ENCODE measurements at regions not wholly inside any gene's neighbourhood (a gene's known extent, or its start where the extent isn't known, plus 50 kb on each side); places are given as distances from the start of the nearest gene placed in this dataset.

DNA sequence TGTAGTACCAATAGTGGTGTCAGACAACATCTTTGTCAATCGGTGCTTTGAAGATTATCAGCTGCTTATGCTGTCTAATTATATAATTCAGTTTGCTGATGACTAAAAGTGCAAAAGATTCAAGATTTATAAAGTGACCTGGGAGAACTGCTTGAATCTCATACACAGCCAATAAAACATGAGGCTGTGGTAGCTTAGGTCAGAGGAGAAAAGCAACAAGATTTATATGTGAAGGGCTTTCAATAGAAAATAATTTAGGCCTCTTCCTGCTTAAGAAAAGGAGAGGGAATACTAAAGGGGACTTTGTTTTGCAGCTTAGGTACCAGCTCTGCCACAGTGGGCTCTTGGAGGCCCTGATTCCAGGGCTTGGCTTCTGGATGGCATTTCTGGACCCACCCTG, 111.0 kb upstream of the MAD2L1 start:
- H3K18ac ChIP-seq (ENCODE audit: low read depth, low read length): no peak overlapping the region
- no peaks in the 10 kb centered on the region for H4K20me1 ChIP-seq (ENCODE audit: insufficient read depth, low read length)
- H3K9ac ChIP-seq (ENCODE audit: low read depth, low read length): no peak overlapping the region
- CTCF ChIA-PET: no interaction called here
- TF ChIP-seq RCOR1 (IDR thresholded peaks at IDR 0.05; ENCODE audit: insufficient replicate concordance, low read length): no peak
- TF ChIP-seq POLR2A (IDR thresholded peaks at IDR 0.05; ENCODE audit: low read depth, low read length): no peak
- TF ChIP-seq CEBPB (IDR thresholded peaks at IDR 0.05; ENCODE audit: low read depth, low read length): no peak
- no peak for TF ChIP-seq RAD21 (IDR thresholded peaks at IDR 0.05; ENCODE audit: low read length)
- no peak for TF ChIP-seq MXI1 (IDR thresholded peaks at IDR 0.05; ENCODE audit: borderline replicate concordance, low read depth, low read length)
- TF ChIP-seq, protein P1, sequence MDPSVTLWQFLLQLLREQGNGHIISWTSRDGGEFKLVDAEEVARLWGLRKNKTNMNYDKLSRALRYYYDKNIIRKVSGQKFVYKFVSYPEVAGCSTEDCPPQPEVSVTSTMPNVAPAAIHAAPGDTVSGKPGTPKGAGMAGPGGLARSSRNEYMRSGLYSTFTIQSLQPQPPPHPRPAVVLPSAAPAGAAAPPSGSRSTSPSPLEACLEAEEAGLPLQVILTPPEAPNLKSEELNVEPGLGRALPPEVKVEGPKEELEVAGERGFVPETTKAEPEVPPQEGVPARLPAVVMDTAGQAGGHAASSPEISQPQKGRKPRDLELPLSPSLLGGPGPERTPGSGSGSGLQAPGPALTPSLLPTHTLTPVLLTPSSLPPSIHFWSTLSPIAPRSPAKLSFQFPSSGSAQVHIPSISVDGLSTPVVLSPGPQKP (IDR thresholded peaks at IDR 0.05; ENCODE audit: borderline replicate concordance, low read depth, low read length): no peak
- TF ChIP-seq NFE2L2 (IDR thresholded peaks at IDR 0.05; ENCODE audit: low read depth, low read length): no peak
- TF ChIP-seq CHD1 (IDR thresholded peaks at IDR 0.05; ENCODE audit: low read depth, low read length): no peak
- TF ChIP-seq, protein P2, sequence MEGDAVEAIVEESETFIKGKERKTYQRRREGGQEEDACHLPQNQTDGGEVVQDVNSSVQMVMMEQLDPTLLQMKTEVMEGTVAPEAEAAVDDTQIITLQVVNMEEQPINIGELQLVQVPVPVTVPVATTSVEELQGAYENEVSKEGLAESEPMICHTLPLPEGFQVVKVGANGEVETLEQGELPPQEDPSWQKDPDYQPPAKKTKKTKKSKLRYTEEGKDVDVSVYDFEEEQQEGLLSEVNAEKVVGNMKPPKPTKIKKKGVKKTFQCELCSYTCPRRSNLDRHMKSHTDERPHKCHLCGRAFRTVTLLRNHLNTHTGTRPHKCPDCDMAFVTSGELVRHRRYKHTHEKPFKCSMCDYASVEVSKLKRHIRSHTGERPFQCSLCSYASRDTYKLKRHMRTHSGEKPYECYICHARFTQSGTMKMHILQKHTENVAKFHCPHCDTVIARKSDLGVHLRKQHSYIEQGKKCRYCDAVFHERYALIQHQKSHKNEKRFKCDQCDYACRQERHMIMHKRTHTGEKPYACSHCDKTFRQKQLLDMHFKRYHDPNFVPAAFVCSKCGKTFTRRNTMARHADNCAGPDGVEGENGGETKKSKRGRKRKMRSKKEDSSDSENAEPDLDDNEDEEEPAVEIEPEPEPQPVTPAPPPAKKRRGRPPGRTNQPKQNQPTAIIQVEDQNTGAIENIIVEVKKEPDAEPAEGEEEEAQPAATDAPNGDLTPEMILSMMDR (conservative IDR thresholded peaks at IDR 0.05; ENCODE audit: low read depth, low read length): no peak
- TF ChIP-seq BHLHE40 (IDR thresholded peaks at IDR 0.05; ENCODE audit: low read depth, low read length): no peak
- TF ChIP-seq FOS (IDR thresholded peaks at IDR 0.05; ENCODE audit: low read depth, low read length): no peak
- TF ChIP-seq RFX5 (IDR thresholded peaks at IDR 0.05; ENCODE audit: low read depth, low read length): no peak
- TF ChIP-seq MAFK (IDR thresholded peaks at IDR 0.05; ENCODE audit: low read depth, low read length): no peak
- TF ChIP-seq SMC3 (IDR thresholded peaks at IDR 0.05; ENCODE audit: low read depth, low read length): no peak
- TF ChIP-seq, protein P3, sequence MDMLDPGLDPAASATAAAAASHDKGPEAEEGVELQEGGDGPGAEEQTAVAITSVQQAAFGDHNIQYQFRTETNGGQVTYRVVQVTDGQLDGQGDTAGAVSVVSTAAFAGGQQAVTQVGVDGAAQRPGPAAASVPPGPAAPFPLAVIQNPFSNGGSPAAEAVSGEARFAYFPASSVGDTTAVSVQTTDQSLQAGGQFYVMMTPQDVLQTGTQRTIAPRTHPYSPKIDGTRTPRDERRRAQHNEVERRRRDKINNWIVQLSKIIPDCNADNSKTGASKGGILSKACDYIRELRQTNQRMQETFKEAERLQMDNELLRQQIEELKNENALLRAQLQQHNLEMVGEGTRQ (IDR thresholded peaks at IDR 0.05; ENCODE audit: low read depth, low read length): no peak
- no peak for TF ChIP-seq MAZ (IDR thresholded peaks at IDR 0.05; ENCODE audit: borderline replicate concordance, low read depth, low read length)
- no peaks in the 10 kb centered on the region for H3K9me1 ChIP-seq (ENCODE audit: insufficient read depth, low read length)
- no peak for DNase-seq
- WGBS, 2 experiments (ENCODE audit: extremely low coverage in 2 of 2, insufficient read length in 1 of 2): no CpG with 5 or more reads among the region's 1 CpG
- H3K4me3 ChIP-seq (ENCODE audit: insufficient read depth, low read depth, low read length): no peak overlapping the region
- H2BK15ac ChIP-seq (ENCODE audit: low read depth, low read length): no peak overlapping the region
- no peaks in the 10 kb centered on the region for H3K27me3 ChIP-seq (ENCODE audit: control insufficient read depth, insufficient read depth, low read length)
- no peak overlapping the region for H3K4me2 ChIP-seq (ENCODE audit: low read depth, low read length)
- H3K4me1 ChIP-seq (ENCODE audit: control insufficient read depth, insufficient read depth, low read length): no peaks in the 10 kb centered on the region
- POLR2A ChIA-PET (ENCODE audit: unreplicated experiment): no interaction called here
- H2BK5ac ChIP-seq (ENCODE audit: low read depth, low read length, poor library complexity, severe bottlenecking): no peak overlapping the region
- no peaks in the 10 kb centered on the region for H3K9me3 ChIP-seq (ENCODE audit: control insufficient read depth, insufficient read depth, low read length)
- ATAC-seq (ENCODE audit: low read depth): no peak
- no TSS peak for BruUV-seq (replicated peaks)
- no peak overlapping the region for H3K14ac ChIP-seq (replicated peaks; ENCODE audit: low read depth, low read length)
- H2AFZ ChIP-seq (replicated peaks; ENCODE audit: low read length, poor library complexity): no peak overlapping the region
- no peaks in the 10 kb centered on the region for H3K79me1 ChIP-seq (ENCODE audit: low read depth in 1 of 2, low read length in 2 of 2)
- no peak overlapping the region for H4K8ac ChIP-seq (ENCODE audit: low read depth in 2 of 2, low read length in 2 of 2)
- no peak overlapping the region for H4K91ac ChIP-seq (ENCODE audit: insufficient read depth, low read depth, low read length)
- H3K36me3 ChIP-seq (ENCODE audit: control insufficient read depth, insufficient read depth, low read length): no peaks in the 10 kb centered on the region
- intact Hi-C loops (cut with micrococcal nuclease): no loop called here
- no peak overlapping the region for H4K5ac ChIP-seq (ENCODE audit: low read depth, low read length)
- H2AK5ac ChIP-seq (ENCODE audit: low read depth, low read length): no peak overlapping the region
- in situ Hi-C loops (cut with MboI; ENCODE audit: low sequenced_read_pairs): no loop called here
- no peak overlapping the region for H2BK20ac ChIP-seq (ENCODE audit: low read depth, low read length)
- H2AK9ac ChIP-seq (replicated peaks; ENCODE audit: low read depth, low read length, poor library complexity): no peak overlapping the region
- H2BK120ac ChIP-seq (ENCODE audit: low read depth, low read length): no peak overlapping the region
- no peak overlapping the region for H3K56ac ChIP-seq (ENCODE audit: extremely low read depth, insufficient read depth, low read length)
- no peak overlapping the region for H3K23ac ChIP-seq (ENCODE audit: low read depth, low read length)
- no peak overlapping the region for H3K27ac ChIP-seq (ENCODE audit: insufficient read depth, low read length)
- dilution Hi-C loops (cut with HindIII; ENCODE audit: low sequenced_read_pairs, unreplicated experiment): no loop called here
- no peak overlapping the region for H3K4ac ChIP-seq (ENCODE audit: low read depth, low read length)

Data from IMR-90 (cell line).